HepG2 (cell line): ENCODE measurements at regions not wholly inside any gene's neighbourhood (a gene's known extent, or its start where the extent isn't known, plus 50 kb on each side); places are given as distances from the start of the nearest gene placed in this dataset.

ENCODE experiments used
- ATAC-seq: fragments of 200-7000 bp; cut with Tn5 transposase; 3 replicates; pipeline ENCODE4 v1.9.1; 2020; ENCODE audit warnings: mild to moderate bottlenecking, moderate library complexity
- BruUV-seq: library from RNA; stranded (reverse); fragments of 400-500 nt; replicated peaks from 2 replicates; lab custom pipeline; 2021; lab: Mats Ljungman, UMichigan
- CTCF ChIA-PET: fragments of 300-600 bp; formaldehyde crosslinking; extraction: SDS; loops from one replicate; lab custom pipeline; 2021; ENCODE audit warnings: low total read pairs, inconsistent platforms, low intra/inter-chr PET ratio; lab: Yijun Ruan, JAX
- POLR2A ChIA-PET: fragments of 350-600 bp; sonication (Branson Sonifier 250); formaldehyde crosslinking; loops from one replicate; lab custom pipeline; 2020; ENCODE audit warnings: antibody characterized with exemption, inconsistent platforms; lab: Yijun Ruan, JAX
- DNase-seq: peaks from one replicate; pipeline ENCODE4 v3.0.0-alpha.2; 2015; ENCODE audit warnings: low spot score
- FAIRE-seq: peaks from 3 replicates; lab custom pipeline; 2011; peaks lifted over from hg19 to GRCh38; lab: Jason Lieb, UNC
- H2AFZ ChIP-seq: one replicate; pipeline ENCODE4 v1.6.1; 2011; ENCODE audit warnings: low read length, inconsistent platforms
- H3K27ac ChIP-seq: fragments of 300-600 bp; 3 replicates; pipeline ENCODE4 v1.8.0; 2011; ENCODE audit warnings: mixed run types, mild to moderate bottlenecking, mixed read lengths, low read length, inconsistent platforms; ENCODE audit not compliant: insufficient read depth; ENCODE audit errors: extremely low read length
- H3K27me3 ChIP-seq, 2 experiments: fragments of 200-600 bp in 1 of 2; 2 replicates in 1 of 2; 3 replicates in 1 of 2; pipeline versions ENCODE4 v1.6.0 to v1.8.0; 2011; ENCODE audit warnings: low read length in 2 of 2, mild to moderate bottlenecking in 2 of 2, moderate library complexity in 2 of 2, inconsistent platforms in 1 of 2; ENCODE audit not compliant: insufficient read depth in 2 of 2, control insufficient read depth in 1 of 2
- H3K36me3 ChIP-seq, 2 experiments: fragments of 200-600 bp in 1 of 2; replicated peaks in 1 of 2; 2 replicates in 1 of 2; 3 replicates in 1 of 2; pipeline versions ENCODE4 v1.5.1 to v1.8.0; 2011; ENCODE audit warnings: low read length in 2 of 2, inconsistent platforms in 1 of 2; ENCODE audit not compliant: insufficient read depth in 2 of 2, control insufficient read depth in 1 of 2
- H3K4me1 ChIP-seq: 2 replicates; pipeline ENCODE4 v1.5.1; 2012; ENCODE audit warnings: low read length, inconsistent platforms; ENCODE audit not compliant: insufficient read depth
- H3K4me2 ChIP-seq: 2 replicates; pipeline ENCODE4 v1.6.0; 2011; ENCODE audit warnings: low read depth, low read length, inconsistent platforms
- H3K4me3 ChIP-seq, 3 experiments: fragments of 200-600 bp in 1 of 3; sonication (generic), shearing (Covaris generic) in 1 of 3; replicated peaks in 1 of 3; 2 replicates each; pipeline ENCODE4 v1.5.1; 2011 to 2016; ENCODE audit warnings: low read length in 3 of 3, inconsistent platforms in 2 of 3, low read depth in 2 of 3, mild to moderate bottlenecking in 2 of 3, control low read depth in 1 of 3, mixed read lengths in 1 of 3; ENCODE audit not compliant: insufficient read depth in 1 of 3
- H3K79me2 ChIP-seq: one replicate; pipeline ENCODE4 v1.6.1; 2011; ENCODE audit warnings: low read length, inconsistent platforms; ENCODE audit not compliant: insufficient read depth
- H3K9ac ChIP-seq: 2 replicates; pipeline ENCODE4 v1.6.0; 2011; ENCODE audit warnings: mild to moderate bottlenecking, low read depth, low read length, inconsistent platforms; ENCODE audit not compliant: insufficient read depth
- H3K9me3 ChIP-seq: 2 replicates; pipeline ENCODE4 v1.5.1; 2012; ENCODE audit warnings: mild to moderate bottlenecking, low read length
- H4K20me1 ChIP-seq: 2 replicates; pipeline ENCODE4 v1.6.0; 2011; ENCODE audit warnings: inconsistent platforms, mild to moderate bottlenecking, low read length, moderate library complexity; ENCODE audit not compliant: insufficient read depth
- DBP ChIP-seq: sonication (generic); formaldehyde crosslinking; IDR thresholded peaks from 2 replicates; pipeline ENCODE4 v1.4.0; 2020; ENCODE audit warnings: missing genetic modification reagents; ENCODE audit errors: not compliant biosample characterization
- MED8 ChIP-seq: sonication (generic); formaldehyde crosslinking; IDR thresholded peaks from 2 replicates; pipeline ENCODE4 v1.8.1; 2023; ENCODE audit warnings: mild to moderate bottlenecking, missing genetic modification reagents; ENCODE audit not compliant: insufficient replicate concordance
- MTERF4 ChIP-seq: sonication (generic); formaldehyde crosslinking; IDR thresholded peaks from 2 replicates; pipeline ENCODE4 v1.8.0; 2023; ENCODE audit warnings: mild to moderate bottlenecking, missing genetic modification reagents
- NBN ChIP-seq: fragments of 450-650 bp; conservative IDR thresholded peaks from 2 replicates; pipeline ENCODE4 v1.6.1; 2017
- ZNF136 ChIP-seq: sonication (generic); formaldehyde crosslinking; IDR thresholded peaks from 2 replicates; pipeline ENCODE4 v1.8.1; 2022; ENCODE audit warnings: low read depth, mild to moderate bottlenecking, moderate library complexity, missing genetic modification reagents
- ZNF576 ChIP-seq: sonication (generic); formaldehyde crosslinking; IDR thresholded peaks from 2 replicates; pipeline ENCODE4 v1.4.0; 2020; ENCODE audit warnings: mild to moderate bottlenecking, missing genetic modification reagents
- WGBS: methylation state at CpG from one replicate; pipeline ENCODE4 v1.1.6; 2017; ENCODE audit warnings: low lambda C conversion rate; 5-methylcytosine and 5-hydroxymethylcytosine counted together
- in situ Hi-C: cut with HindIII; loops from 2 replicates; pipeline ENCODE4 v1.10.0; 2017; ENCODE audit warnings: low pct_unique_long_range_greater_than_20kb; ENCODE audit not compliant: extremely low pct_ligation_motif_present
- intact Hi-C: fragments of 100-400 bp; cut with micrococcal nuclease; formaldehyde crosslinking; loops from one replicate; pipeline ENCODE4 v1.10.0; 2022; ENCODE audit not compliant: unreplicated experiment
- TF ChIP-seq, protein P1 (sequence below): sonication (generic); formaldehyde crosslinking; IDR thresholded peaks from 2 replicates; pipeline ENCODE4 v1.4.0; 2020; ENCODE audit warnings: missing genetic modification reagents
- TF ChIP-seq, protein P2 (sequence below): sonication (generic); formaldehyde crosslinking; conservative IDR thresholded peaks from 2 replicates; pipeline ENCODE4 v1.8.0; 2022; ENCODE audit warnings: mild to moderate bottlenecking, moderate library complexity, missing genetic modification reagents

DNA sequence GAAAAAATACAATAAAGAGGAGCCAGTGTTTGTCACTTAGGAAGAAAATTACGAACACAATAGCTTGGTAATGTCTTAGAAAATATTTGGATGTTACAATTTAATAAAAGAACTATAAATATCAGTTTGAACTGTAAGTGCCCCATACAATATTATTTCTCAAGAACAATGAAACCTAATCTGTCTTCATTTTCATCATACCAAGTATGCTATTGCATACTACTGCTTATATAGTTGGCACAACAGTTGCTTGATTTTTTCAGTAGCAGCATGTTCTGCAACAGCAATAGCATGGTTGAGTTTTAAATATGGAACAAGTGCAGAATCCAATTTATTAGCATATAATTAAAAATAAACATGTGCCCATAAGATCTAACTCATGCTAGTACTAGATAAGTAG, 564.6 kb downstream of the C12orf50 start:
- no peaks in the 10 kb centered on the region for H4K20me1 ChIP-seq
- no TSS peak for BruUV-seq
- no peaks in the 10 kb centered on the region for H3K4me1 ChIP-seq
- no peak overlapping the region for H3K27ac ChIP-seq
- CTCF ChIA-PET: no interaction called here
- ATAC-seq: no peak
- no peaks in the 10 kb centered on the region for H3K27me3 ChIP-seq
- no peaks in the 10 kb centered on the region for H3K36me3 ChIP-seq
- H2AFZ ChIP-seq: no peak overlapping the region
- TF ChIP-seq DBP (CRISPR knock-in tag) (no peak), MED8 (CRISPR knock-in tag) (no peak), ZNF576 (no peak), MTERF4 (CRISPR knock-in tag) (no peak), NBN (no peak), ZNF136 (CRISPR knock-in tag) (no peak)
- TF ChIP-seq, protein P1, sequence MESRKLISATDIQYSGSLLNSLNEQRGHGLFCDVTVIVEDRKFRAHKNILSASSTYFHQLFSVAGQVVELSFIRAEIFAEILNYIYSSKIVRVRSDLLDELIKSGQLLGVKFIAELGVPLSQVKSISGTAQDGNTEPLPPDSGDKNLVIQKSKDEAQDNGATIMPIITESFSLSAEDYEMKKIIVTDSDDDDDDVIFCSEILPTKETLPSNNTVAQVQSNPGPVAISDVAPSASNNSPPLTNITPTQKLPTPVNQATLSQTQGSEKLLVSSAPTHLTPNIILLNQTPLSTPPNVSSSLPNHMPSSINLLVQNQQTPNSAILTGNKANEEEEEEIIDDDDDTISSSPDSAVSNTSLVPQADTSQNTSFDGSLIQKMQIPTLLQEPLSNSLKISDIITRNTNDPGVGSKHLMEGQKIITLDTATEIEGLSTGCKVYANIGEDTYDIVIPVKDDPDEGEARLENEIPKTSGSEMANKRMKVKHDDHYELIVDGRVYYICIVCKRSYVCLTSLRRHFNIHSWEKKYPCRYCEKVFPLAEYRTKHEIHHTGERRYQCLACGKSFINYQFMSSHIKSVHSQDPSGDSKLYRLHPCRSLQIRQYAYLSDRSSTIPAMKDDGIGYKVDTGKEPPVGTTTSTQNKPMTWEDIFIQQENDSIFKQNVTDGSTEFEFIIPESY (CRISPR knock-in tag): no peak
- TF ChIP-seq, protein P2, sequence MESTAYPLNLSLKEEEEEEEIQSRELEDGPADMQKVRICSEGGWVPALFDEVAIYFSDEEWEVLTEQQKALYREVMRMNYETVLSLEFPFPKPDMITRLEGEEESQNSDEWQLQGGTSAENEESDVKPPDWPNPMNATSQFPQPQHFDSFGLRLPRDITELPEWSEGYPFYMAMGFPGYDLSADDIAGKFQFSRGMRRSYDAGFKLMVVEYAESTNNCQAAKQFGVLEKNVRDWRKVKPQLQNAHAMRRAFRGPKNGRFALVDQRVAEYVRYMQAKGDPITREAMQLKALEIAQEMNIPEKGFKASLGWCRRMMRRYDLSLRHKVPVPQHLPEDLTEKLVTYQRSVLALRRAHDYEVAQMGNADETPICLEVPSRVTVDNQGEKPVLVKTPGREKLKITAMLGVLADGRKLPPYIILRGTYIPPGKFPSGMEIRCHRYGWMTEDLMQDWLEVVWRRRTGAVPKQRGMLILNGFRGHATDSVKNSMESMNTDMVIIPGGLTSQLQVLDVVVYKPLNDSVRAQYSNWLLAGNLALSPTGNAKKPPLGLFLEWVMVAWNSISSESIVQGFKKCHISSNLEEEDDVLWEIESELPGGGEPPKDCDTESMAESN: no peak
- TF ChIP-seq, all 625 proteins: peak for 0
- Histone ChIP-seq H3K9ac (no peak overlapping the region), H3K9me3 (peaks cover 92% of the 10 kb centered on the region), H3K4me2 (no peak overlapping the region), H3K79me2 (no peaks in the 10 kb centered on the region), H3K4me3 (no peak overlapping the region)
- FAIRE-seq (no peak), DNase-seq (no peak)
- POLR2A ChIA-PET: no interaction called here
- in situ Hi-C loops: no loop called here
- WGBS: 2% methylated on average over 1 of the region's 1 CpG
- intact Hi-C loops: no loop called here
